ENCODE measurements at regions not wholly inside any gene's neighbourhood (a gene's known extent, or its start where the extent isn't known, plus 50 kb on each side); places are given as distances from the start of the nearest gene placed in this dataset.

- TF ChIP-seq RBBP5 (IDR thresholded peaks at IDR 0.05; ENCODE audit: borderline replicate concordance, low read depth, low read length) (no peak), SIX5 (IDR thresholded peaks at IDR 0.05; ENCODE audit: low read depth, low read length) (no peak), KDM4A (IDR thresholded peaks at IDR 0.05; ENCODE audit: low read depth, low read length, severe bottlenecking) (no peak), RNF2 (IDR thresholded peaks at IDR 0.05; ENCODE audit: borderline replicate concordance, low read depth, low read length, missing control alignments, poor library complexity, severe bottlenecking) (no peak), RFX5 (IDR thresholded peaks at IDR 0.05; ENCODE audit: borderline replicate concordance, low read depth, low read length) (no peak), HDAC2 (IDR thresholded peaks at IDR 0.05; ENCODE audit: borderline replicate concordance in 1 of 2, low read depth in 2 of 2, low read length in 2 of 2) (no peak), GTF2F1 (IDR thresholded peaks at IDR 0.05; ENCODE audit: borderline replicate concordance, low read depth, low read length) (no peak), FOSL1 (IDR thresholded peaks at IDR 0.05; ENCODE audit: insufficient read depth, low read depth, low read length) (no peak)
These were observed 322.3 kb upstream of the B3GAT1 start (continued) for GRCh38 chr11:134734141-134734845.
